B cell (primary cell): ENCODE measurements at regions not wholly inside any gene's neighbourhood (a gene's known extent, or its start where the extent isn't known, plus 50 kb on each side); places are given as distances from the start of the nearest gene placed in this dataset.

Experiments used
- CTCF ChIP-seq: fragments of 200-600 bp; IDR thresholded peaks from one replicate; pipeline ENCODE4 v1.8.0; 2022; ENCODE audit warnings: antibody characterized with exemption, mild to moderate bottlenecking
- EZH2 ChIP-seq: IDR thresholded peaks from 2 replicates; pipeline ENCODE4 v1.6.1; 2012; ENCODE audit warnings: borderline replicate concordance, low read depth, mild to moderate bottlenecking, moderate library complexity, low read length; ENCODE audit not compliant: insufficient read depth, poor library complexity, severe bottlenecking

GRCh38 chr9:81414836-81415235, 274.5 kb downstream of the TLE1 start:
- TF ChIP-seq CTCF = no peak
- no peak for TF ChIP-seq EZH2
